NOMO-1 (cell line): ENCODE measurements at regions not wholly inside any gene's neighbourhood (a gene's known extent, or its start where the extent isn't known, plus 50 kb on each side); places are given as distances from the start of the nearest gene placed in this dataset.
A peak's percentile ranks its signal among the peaks of the same experiment; 100 is the strongest.

Experiments used
- DNase-seq, 2 experiments: peaks; one replicate each; lab custom pipeline; 2025; ENCODE audit not compliant: unreplicated experiment in 2 of 2; lab: John Stamatoyannopoulos, UW

- DNase-seq = no peak
These were observed 77.7 kb upstream of the JUN start for GRCh38 chr1:58861506-58861905.

- no peak for DNase-seq
These were observed 79.0 kb upstream of the JUN start for GRCh38 chr1:58862728-58863385.

GRCh38 chr1:58864654-58865053, 80.8 kb upstream of the JUN start:
- DNase-seq = no peak

- DNase-seq = no peak
These were observed 82.7 kb upstream of the JUN start for GRCh38 chr1:58866578-58866977.

- no peak for DNase-seq
These were observed 85.9 kb upstream of the JUN start for GRCh38 chr1:58869638-58870297.

- no peak for DNase-seq
These were observed 86.4 kb upstream of the JUN start for GRCh38 chr1:58870298-58870676.

GRCh38 chr1:58874342-58874741, 90.5 kb upstream of the JUN start:
- DNase-seq = no peak

GRCh38 chr1:58874757-58875755, 91.2 kb upstream of the JUN start:
- DNase-seq = no peak

- peak in 1 of 2 experiments; percentile 51 for DNase-seq
These were observed 95.6 kb upstream of the JUN start for GRCh38 chr1:58879464-58879863.

GRCh38 chr1:58880592-58880991, 96.7 kb upstream of the JUN start:
- DNase-seq = no peak

- peak in 1 of 2 experiments; percentile 23 for DNase-seq
These were observed 97.7 kb upstream of the JUN start for GRCh38 chr1:58881471-58881994.

- DNase-seq = no peak
These were observed 98.6 kb upstream of the JUN start for GRCh38 chr1:58882322-58882948.

GRCh38 chr1:58883037-58883887, 99.4 kb upstream of the JUN start:
- DNase-seq = peak; percentile 69 to 91

- peak; percentile 39 to 44 for DNase-seq
These were observed 100.1 kb upstream of the JUN start for GRCh38 chr1:58883888-58884482.

GRCh38 chr1:58884706-58885661, 101.1 kb upstream of the JUN start:
- DNase-seq = no peak

GRCh38 chr1:58885998-58886397, 102.2 kb upstream of the JUN start:
- no peak for DNase-seq

- no peak for DNase-seq
These were observed 102.8 kb upstream of the JUN start for GRCh38 chr1:58886611-58887010.

- DNase-seq = no peak
These were observed 103.2 kb upstream of the JUN start for GRCh38 chr1:58887059-58887458.
